WERI-Rb-1 (cell line): ENCODE measurements at regions not wholly inside any gene's neighbourhood (a gene's known extent, or its start where the extent isn't known, plus 50 kb on each side); places are given as distances from the start of the nearest gene placed in this dataset.

Source experiments
- DNase-seq: peaks from one replicate; pipeline ENCODE4 v3.0.0-alpha.2; 2020
- H3K27ac ChIP-seq: fragments of 250-450 bp; sonication (Bioruptor Pico); 2 replicates; pipeline ENCODE4 v1.5.1; 2020; ENCODE audit warnings: mild to moderate bottlenecking, moderate library complexity
- H3K27me3 ChIP-seq: fragments of 250-450 bp; sonication (Bioruptor Pico); 2 replicates; pipeline ENCODE4 v1.5.1; 2021; ENCODE audit warnings: mild to moderate bottlenecking, low read depth, moderate library complexity; ENCODE audit not compliant: insufficient read depth, severe bottlenecking
- H3K36me3 ChIP-seq: fragments of 250-450 bp; sonication (Bioruptor Pico); 2 replicates; pipeline ENCODE4 v1.5.1; 2020; ENCODE audit warnings: mild to moderate bottlenecking, moderate library complexity
- H3K4me3 ChIP-seq: 2 replicates; pipeline ENCODE4 v1.5.1; 2011; ENCODE audit warnings: low read depth, mild to moderate bottlenecking, control low read depth, low read length
- H3K9me3 ChIP-seq: fragments of 250-450 bp; sonication (Bioruptor Pico); 2 replicates; pipeline ENCODE4 v1.5.1; 2021; ENCODE audit warnings: mild to moderate bottlenecking, moderate library complexity; ENCODE audit not compliant: severe bottlenecking
- CTCF ChIP-seq: IDR thresholded peaks from 2 replicates; pipeline ENCODE4 v1.5.1; 2011; ENCODE audit warnings: low read depth, mild to moderate bottlenecking, control low read depth, inconsistent platforms, low read length

DNA sequence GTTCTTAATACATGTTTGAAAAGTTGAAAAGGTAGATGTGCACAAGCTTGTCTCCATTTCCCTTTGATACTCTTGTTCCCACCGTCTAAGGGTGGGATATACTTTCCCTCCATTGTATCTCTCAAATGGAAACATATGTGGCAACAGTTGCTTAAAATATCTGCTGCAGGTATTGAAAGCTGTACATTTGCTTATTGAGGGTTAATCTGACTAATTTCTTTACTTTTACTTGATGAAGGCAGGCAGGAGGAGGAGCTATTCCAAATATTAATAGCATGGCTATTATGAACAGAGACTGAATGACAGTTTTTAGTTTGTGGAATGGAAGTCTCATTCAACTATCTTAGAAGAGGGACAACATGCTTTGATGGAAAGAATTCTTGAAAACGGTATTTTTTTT, 103.8 kb downstream of the SLC10A2 start:
- no peaks in the 10 kb centered on the region for H3K36me3 ChIP-seq
- H3K27ac ChIP-seq, result no peak overlapping the region
- no peak for DNase-seq
- H3K27me3 ChIP-seq, result no peaks in the 10 kb centered on the region
- no peak for TF ChIP-seq CTCF
- H3K9me3 ChIP-seq, result no peaks in the 10 kb centered on the region
- H3K4me3 ChIP-seq, result no peak overlapping the region

DNA sequence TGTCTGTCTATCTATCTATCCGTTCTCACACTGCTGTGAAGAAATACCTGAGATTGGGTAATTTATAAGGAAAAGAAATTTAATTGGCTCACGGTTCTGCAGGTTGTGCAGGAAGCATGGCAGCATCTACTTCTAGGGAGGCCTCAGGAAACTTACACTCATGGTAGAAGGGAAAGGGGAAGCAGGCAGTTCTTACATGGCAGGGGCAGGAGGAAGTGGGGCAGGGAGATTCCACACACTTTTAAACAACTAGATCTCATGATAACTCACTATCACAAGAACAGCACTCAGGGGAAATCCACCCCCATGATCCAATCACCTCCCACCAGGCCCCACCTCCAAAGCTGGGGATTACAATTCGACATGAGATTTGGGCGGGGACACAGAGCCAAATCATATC, 105.3 kb downstream of the SLC10A2 start:
- no peaks in the 10 kb centered on the region for H3K27me3 ChIP-seq

DNA sequence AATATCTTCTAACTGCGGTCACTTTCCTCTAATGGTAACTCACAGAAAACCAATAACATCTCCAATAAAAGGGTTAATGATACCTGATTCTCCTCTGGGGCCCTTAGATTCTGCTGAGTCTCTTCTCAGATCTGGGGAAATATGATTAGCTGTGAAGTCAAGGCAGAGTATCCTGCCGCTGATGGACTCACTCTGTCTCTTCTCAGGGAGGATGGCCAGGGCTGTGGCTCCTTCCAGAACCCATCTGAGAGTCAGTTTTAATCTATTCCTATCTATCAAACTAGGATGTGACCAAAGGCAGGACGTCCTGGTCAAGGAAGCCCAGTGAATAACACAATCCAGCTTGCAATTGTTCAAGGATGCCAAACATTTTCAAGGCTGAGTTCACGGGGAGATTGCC, 109.8 kb downstream of the SLC10A2 start:
- H3K27me3 ChIP-seq, result no peaks in the 10 kb centered on the region
- no peak for DNase-seq

More for the DNA sequence above, 105.3 kb downstream of the SLC10A2 start:
- Histone ChIP-seq H3K4me3 (no peak overlapping the region), H3K36me3 (no peaks in the 10 kb centered on the region), H3K9me3 (no peaks in the 10 kb centered on the region), H3K27ac (no peak overlapping the region)
- DNase-seq, result no peak
- TF ChIP-seq CTCF, result no peak

DNA sequence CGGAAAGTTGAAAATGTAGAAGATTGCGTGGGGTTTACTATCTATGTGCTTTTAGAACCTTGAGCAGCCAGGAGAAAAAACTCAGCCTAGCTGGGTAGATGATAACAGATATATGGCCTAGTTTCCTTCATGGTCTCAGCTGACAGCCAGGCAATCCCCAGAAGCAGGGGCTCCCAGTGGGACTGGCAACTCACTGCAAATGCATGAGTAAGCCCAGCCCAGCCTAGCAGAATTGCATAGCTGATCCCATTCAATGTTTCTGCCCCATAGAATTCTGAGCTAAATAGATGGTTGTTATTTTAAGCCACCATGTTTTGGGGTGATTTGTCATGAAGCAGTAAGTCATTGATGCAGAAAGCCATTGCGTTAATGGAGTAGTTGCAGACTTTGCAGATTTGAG, 108.5 kb downstream of the ERCC5 start:
- no peak overlapping the region for H3K27ac ChIP-seq
- no peaks in the 10 kb centered on the region for H3K9me3 ChIP-seq
- no peak overlapping the region for H3K4me3 ChIP-seq
- TF ChIP-seq CTCF, result no peak
- DNase-seq, result no peak
- no peaks in the 10 kb centered on the region for H3K27me3 ChIP-seq
- no peaks in the 10 kb centered on the region for H3K36me3 ChIP-seq

More for the DNA sequence above, 109.8 kb downstream of the SLC10A2 start:
- no peaks in the 10 kb centered on the region for H3K36me3 ChIP-seq
- H3K9me3 ChIP-seq, result no peaks in the 10 kb centered on the region
- no peak overlapping the region for H3K4me3 ChIP-seq
- no peak overlapping the region for H3K27ac ChIP-seq
- TF ChIP-seq CTCF, result no peak

- H3K36me3 ChIP-seq, result no peaks in the 10 kb centered on the region
- no peak for TF ChIP-seq CTCF
- H3K27ac ChIP-seq, result no peak overlapping the region
- no peaks in the 10 kb centered on the region for H3K27me3 ChIP-seq
- H3K4me3 ChIP-seq, result no peak overlapping the region
- DNase-seq, result no peak
- H3K9me3 ChIP-seq, result no peaks in the 10 kb centered on the region
These were observed 106.0 kb downstream of the ERCC5 start for GRCh38 chr13:102951808-102952207.

DNA sequence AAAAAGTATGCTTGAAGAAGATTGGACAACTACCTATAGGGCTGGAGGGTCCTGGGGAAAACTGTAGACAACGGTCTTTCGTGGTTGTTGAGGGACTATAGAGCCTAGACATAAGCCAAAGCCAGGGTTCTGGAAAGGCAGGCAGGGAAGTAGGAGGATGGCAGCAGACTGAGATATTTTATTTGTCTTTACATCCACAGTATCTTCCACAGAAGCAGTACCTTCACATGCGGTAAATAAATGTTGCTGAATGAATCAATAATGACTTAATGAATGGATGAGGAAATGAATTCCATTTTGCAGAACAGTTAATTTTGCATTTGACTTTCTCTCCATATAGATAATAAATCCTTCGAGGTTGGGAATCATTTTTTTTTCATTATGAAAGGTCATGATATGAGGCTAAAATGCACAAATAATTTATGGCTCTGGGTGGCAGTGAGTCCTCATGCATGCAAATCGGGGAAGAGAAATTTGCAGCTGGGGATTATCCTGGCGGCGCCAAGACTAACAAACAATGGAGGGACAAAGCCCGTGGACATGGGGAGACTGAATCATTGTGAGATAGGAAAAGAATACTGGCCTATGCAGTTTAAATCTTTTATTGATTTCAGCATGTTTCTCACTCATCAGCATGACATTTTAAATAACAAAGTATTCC, 102.0 kb downstream of the ERCC5 start:
- Histone ChIP-seq H3K27ac (no peak overlapping the region), H3K36me3 (no peaks in the 10 kb centered on the region), H3K4me3 (no peak overlapping the region), H3K9me3 (no peaks in the 10 kb centered on the region), H3K27me3 (no peaks in the 10 kb centered on the region)
- DNase-seq, result peak; percentile 30
- TF ChIP-seq CTCF, result no peak
